GM21576 (cell line): ENCODE measurements at regions not wholly inside any gene's neighbourhood (a gene's known extent, or its start where the extent isn't known, plus 50 kb on each side); places are given as distances from the start of the nearest gene placed in this dataset.

Source experiments
- ATAC-seq: cut with Tn5 transposase; IDR thresholded peaks from one replicate; pipeline ENCODE4 v1.9.1; 2021; ENCODE audit warnings: mild to moderate bottlenecking, moderate library complexity; ENCODE audit not compliant: unreplicated experiment

DNA sequence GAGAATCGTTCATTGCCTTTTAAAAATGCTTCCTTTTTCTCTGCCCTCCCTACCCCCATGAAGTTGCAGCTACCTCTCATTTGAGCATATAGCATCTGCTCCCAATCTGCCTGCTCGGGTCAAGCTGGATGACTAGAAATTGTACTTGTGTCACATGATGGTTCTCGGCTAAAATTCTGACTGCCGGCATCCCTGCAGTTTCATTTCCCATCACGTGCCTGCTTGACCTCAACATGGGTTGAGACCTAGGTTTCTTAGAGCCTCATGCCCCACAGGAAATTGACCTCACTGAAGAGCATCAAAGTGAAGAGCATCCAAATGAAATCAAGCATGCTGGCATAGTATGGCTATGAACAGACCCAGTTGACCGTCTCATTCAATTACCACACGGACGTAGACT lies 581.6 kb upstream of the PSMD7 start:
- ATAC-seq = no peak

DNA sequence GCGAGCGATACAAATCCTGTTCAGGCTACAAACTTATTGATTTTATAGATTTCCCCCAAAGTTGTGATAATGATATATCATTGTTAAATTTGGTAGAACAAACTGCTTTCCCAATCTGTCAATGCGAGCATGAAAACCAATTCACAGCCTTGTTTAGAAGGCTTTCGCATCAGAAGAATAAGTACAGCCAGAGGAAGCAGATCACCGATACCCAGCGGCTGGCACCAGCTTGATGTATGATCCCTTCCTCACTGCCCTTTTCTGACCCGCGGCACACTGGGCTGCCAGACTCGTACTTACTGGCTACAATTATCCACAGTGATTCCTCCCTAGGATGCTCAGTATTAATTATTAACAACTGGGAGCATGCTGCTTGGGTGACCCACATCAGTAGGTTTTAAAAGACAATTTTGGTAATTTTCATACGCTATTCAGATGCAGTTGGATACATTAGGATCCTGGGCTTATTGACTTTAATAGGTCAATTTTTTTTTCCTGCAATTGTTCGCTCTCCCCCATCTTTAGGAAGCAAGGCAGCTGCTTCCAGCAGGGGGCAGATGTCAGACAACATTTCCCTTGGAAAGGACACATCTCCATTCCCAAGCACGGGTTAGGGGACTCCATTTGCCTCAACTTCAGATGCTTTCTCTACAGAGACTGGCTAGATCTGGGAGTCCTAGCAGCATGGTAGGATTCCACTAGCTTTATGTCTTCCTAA lies 582.7 kb upstream of the PSMD7 start:
- no peak for ATAC-seq

DNA sequence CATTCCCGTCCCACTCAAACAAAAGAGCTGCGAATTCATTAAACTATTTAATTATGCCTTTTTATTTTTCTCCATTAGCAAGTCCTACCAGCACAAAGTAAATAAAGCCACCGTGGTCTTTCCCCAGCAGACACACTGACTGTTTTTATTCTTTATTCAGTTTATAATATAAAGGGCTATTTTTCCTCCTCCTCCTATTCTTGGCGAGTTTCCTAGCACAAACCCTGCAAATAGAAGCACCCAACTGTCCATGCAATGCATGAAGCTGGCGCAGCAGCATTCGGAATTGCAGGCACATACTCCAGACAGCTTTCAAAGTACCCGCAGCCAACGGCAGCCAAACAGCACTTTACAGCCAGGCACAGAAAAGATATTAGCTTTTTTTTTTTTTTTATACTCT lies 583.4 kb upstream of the PSMD7 start:
- no peak for ATAC-seq

DNA sequence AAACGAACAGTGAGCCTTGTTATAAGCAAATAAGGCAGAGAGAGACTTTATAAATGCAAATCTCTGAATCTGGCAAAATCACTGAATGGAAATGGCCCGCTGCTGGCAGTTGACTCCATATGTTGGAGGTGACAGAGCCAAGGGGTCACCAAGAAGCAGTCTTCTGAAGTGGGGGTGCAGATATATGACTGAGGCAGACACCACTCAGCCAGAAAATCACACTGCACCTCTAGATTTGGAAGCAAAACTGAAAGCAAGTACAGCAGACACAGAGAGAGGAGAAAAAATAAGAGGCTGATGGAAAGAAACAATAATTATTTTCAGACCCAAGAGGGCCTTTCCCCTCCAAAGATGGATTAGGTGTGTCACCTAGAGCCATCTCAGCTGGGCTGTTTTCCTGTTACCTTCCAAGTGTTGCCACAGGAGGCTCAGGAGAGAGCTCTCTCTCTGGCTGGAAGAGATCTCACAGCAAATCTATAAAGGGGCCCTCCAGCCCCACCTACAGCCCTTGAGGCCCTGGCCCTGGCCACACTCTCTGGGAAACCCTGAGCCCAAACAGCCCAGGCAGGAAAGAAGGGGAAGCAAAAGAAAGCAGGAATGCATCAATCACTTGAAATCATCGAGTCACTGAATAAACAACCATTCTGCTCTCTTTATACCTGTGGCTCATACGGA lies 585.1 kb upstream of the PSMD7 start:
- no peak for ATAC-seq

DNA sequence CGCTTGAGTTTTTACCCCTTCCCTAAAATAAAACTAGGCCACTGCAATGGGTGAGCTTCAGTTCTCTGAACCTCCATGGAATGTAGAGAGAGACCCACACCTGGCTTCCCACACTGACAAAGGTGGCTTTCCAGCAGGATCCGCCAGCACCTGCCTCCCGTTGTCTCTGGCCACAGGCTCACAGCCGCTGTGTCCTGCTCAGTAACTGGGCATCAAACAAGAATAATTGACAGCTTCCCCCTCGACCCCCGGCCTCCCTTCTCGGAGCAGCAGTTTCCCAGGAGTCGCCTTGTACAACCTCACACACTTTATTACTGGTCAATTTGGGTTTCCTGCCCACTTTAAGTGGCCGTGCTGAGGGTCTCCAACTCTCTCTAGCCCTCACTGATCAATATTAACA lies 586.1 kb upstream of the PSMD7 start:
- ATAC-seq = no peak

DNA sequence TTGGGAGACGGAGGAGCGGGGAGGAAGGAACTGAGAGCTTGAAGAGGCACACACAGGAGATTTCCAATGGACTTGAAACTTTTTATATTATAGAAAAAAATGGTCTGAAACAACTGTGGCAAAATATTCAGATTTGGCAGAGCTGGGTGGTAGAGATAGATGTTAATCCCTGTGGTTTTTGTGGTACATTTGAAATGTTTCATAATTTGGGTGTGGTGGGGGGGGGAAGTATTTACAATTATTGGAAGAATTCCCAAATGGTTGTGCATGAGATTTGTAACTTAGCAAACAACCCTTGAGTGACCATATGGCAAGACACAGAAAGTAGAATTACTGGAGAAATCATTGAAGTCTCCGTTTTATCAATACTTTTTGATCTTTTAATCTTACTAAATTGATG lies 588.8 kb upstream of the PSMD7 start:
- ATAC-seq = no peak

DNA sequence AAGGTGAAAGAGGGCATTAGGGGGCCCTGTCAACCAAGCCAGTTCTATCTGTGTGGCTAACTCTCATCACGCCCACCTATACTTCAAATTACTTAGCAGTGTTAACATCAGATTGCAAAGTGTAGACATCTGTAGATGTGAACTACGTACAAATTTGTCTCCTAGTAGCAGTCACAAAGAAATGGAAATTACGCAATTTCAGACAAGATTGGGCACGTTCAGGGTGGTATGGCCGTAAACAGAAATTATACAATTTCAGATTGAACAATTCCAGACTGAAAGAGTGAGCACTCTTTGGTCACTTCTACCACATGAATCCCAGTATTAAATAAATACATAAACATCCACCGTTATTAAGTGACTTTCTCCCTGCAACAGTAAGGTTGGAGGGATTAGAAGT lies 592.7 kb upstream of the PSMD7 start:
- no peak for ATAC-seq

DNA sequence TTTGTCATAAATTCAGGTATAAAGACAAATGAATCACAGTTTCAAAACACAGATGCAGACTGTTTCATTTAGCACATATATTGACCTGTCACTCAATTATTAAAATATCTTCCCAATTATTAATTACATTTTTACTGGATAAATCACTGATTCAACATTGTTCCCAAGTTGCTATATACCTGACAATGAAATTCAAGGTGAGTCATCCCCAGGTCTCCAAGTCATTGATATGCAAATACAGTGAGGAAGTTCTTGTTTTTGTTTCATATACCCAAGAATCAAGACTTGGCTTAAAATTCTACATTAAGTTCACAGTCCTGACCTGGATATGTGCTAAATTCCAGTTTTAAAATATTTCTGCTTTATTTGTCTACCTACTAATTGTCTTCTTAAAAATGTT lies 599.3 kb upstream of the PSMD7 start:
- no peak for ATAC-seq

DNA sequence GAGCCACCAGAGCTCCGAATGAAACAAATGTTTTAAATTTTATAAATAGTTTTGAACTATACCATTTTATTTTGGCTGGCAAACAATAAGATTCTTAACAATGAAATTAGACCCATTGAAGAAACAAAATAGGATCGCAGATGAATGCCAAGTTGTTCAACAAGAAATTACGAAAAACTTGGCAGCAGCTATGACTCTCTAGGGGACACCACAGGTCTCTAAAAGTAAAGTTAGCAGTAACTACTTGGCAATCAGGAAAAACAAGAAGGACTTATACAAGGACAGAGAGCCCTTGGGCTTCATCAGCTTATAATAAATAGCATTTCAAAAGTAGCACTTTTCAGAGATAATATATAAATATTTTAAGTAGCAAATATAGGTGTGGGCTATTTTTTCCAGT lies 603.8 kb upstream of the PSMD7 start:
- no peak for ATAC-seq

DNA sequence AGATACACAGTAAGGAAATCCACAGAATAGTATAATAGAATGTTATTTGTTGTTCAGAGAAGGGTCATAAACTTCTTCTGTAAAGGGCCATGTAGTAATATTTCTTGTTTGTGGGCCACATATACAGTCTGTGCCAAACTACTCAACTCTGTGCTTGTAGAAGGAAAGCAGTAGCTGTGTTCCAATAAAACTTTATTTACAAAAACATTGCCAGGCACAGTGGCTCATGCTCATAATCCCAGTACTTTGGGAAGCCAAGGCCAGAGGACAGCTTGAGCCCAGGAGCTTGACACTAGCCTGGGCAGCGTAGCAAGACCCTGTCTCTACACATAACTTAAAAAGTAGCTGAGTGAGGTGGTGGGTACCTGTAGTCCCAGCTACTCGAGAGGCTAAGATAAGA lies 612.8 kb upstream of the PSMD7 start:
- ATAC-seq = no peak

DNA sequence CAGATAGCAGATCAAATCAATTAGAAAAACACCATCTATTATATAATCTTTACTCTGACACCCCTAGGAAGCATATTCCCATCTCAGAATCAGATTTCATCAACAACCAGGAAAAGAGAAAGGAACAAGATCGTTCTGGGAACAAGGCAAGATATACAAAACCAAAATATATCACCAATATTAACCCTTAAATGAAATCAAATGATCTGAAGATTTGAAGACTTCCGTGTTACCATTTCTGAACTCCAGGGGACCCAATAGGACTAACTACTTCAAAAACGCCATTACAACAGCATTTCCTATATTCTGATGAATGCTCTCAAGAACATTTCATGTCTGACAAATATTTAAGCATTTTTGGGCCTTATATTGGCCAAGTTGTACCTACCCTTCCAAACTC lies 624.2 kb upstream of the ZFHX3 start:
- ATAC-seq = no peak

DNA sequence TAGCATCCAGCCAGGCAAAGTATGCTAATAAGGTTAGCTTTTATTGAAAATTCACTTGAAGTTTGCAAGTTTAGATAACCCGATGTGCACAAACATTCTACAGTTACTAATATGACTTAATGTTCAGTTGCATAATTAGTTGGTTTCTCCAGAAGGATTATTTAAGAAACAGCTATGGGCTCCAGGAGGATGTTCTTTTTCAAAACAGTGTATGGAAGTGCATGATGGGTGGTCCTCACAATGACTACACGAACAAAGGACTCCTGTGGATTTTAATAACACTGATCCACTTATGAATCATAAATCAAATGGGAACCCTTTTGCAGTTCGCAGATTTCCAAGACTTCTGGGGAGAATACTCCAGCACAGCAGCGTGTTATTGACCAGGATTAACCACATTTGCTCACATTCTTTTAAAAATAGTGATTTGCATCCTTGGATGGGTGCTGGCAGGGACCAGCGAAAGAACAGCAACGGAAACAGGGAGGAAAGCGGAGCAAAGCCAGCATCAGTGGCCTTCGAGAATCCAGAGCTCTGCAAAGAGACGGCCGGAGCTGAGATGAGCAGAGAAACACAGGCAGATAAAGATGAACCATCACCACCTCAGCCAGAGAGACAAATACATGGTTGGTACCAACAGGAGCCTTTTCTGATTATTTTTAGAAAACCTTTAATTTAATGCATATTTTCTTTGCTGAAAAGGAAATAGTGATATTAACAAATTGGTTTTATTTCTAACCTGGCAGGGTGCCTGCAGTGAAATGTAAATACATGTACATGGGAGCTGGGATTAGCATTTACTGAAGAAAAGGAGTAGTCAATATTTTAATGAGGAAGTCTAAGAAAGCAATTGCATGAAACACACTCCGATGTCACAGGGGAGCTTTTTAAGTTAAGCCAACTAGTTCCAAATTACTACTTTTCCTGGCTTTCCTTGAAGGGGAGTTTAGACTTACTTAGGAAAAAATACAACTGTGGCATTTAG lies 623.2 kb upstream of the ZFHX3 start:
- no peak for ATAC-seq

DNA sequence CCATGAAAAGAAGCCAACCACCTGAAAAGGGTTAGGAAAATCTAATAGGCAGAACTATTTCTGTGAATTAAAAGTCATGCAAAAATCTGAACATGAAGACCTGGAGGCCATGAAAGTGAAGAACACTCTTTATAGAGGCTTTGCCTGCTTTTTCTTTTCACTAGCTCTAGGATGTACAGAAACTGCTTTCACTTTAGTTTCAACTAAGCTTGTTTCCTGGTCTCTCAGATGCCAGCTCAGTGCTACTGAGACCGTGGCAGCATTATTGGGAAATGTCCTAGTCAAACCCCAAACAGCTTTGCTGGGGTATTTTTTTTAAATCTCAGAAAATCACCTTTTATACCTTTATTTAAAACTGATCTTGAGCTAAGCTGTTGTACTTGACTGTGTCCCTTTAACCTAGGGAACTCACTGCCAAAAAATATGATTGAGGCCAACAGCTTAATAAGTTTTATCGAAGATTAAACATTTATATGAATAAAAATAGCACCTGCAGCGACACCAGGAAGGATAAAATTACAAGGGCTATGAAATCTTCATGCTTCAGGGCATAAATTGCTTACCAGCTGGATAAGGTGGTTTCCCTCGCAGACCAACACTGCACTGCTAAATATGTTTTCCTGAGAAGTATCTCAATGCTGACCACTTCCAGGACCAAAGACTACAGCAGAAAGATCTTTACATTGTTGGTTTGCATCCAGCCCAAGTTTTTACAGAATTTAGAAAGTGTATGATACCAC lies 621.8 kb upstream of the ZFHX3 start:
- no peak for ATAC-seq

DNA sequence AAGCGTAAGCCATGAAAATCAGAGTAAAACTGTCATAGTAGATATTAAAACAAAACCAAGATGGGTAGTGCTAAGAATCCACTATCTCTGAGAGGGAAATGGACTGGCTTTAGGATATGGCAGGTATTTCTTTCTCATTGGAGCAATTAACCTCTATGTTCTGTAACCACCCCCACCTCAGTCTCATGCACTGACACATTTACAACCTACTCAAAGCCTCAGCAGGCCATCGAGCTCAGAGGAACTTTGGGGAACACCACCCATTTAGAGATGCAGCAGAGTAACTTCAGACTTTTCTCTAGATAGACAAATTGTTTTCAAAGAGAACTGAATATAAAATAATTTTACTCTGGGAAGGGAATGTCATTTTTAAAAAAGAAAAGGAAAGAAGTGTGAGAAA lies 615.8 kb upstream of the ZFHX3 start:
- ATAC-seq = no peak

DNA sequence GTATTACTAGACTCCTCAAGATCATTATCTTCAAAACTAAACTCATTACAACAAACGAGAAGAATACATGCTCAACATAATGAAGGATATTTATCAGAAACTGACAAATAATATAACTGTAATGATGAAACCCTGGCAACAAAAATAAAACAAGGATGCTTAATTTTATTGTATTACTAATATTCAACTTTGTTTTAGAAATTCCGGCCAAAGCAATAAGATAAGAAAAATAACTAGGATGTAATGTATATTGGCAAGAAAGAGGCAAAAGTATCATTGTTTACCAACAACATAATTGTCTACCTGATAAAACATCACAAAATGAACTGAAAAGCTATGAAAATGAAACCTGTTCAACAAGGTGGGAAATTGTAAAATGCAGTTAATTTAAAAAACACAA lies 588.3 kb upstream of the ZFHX3 start:
- no peak for ATAC-seq

DNA sequence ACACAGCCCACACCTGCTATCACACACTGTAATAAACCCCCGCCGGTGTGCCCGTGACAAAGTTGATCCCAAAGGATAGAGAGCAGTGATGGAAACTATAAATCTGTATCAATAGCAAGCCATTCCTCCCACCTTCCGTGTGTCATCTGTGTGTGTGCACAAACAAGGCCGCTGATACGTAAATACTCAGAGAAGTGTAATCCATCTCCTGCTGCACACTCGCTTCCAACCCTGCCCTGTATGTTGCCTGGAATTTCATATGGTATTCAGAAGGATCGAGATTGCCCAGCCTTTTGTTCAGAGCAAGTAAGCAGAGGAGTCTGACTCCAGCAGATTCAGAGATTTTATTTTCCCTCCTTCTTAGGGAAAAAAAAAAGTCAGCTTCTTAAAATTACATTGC lies 581.1 kb upstream of the ZFHX3 start:
- ATAC-seq = no peak

DNA sequence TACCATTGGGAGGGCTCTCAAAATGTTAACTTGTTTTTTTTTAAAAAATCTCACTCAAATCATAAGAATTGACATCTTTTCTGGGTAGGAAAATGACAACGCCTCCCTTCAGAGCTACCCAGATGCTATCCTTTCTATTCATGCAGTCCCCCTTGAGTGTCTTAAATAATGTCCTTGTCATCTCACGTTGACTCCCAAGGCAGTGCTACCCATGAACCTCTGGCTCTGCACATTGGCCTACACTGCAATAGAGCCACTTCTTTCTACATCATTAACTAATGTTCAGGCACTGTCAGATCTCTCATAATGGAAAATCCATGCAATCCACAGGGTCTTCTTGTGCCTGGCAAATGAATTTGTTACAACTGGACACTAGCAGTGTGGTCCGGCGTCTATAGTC lies 569.8 kb upstream of the ZFHX3 start:
- no peak for ATAC-seq

DNA sequence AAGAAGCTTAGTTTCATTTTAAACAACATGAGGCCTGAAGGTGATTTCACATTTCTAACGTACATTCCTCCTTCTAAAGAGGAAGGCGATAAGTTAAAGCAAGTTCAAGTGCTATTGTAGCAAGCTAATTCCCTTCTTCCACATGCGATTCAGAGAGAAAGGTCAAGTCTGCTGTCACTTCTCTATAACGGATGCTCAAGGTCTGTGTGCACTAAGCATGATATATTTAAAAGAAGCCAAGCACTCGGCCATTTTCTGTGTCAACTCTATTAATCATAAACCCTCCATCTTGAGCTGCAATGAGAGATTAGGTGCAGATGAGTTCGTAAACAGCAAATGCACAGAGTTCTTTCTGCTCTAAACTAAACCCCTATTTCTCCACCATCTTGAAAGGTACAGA lies 568.8 kb upstream of the ZFHX3 start:
- ATAC-seq = no peak

DNA sequence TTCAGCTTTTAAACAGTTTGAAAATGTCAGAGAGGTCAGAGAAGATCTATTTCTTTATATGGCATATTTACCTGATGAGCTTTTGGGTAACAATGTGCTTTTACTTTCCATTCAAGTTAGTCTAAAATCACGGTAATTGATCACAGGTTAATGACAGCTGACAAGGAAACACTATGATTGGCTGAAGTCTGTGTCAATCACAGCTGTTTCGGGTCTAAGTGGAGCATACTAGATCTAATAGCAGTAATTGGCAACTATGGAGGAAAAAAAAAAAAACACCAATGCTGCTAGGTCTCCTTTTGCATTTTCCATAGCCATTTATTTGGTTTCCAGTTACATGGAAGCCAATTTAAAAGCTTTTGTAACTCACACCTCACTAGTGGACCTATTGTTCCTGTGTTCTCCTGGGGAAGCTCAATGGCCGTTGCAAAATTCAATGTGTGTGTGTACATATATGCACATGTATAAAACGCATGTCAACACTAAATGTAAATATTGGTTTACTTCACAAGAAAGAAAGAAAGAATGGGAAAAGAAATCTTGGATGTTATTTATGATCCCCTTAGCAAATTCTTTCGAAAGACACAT lies 568.3 kb upstream of the ZFHX3 start:
- no peak for ATAC-seq

DNA sequence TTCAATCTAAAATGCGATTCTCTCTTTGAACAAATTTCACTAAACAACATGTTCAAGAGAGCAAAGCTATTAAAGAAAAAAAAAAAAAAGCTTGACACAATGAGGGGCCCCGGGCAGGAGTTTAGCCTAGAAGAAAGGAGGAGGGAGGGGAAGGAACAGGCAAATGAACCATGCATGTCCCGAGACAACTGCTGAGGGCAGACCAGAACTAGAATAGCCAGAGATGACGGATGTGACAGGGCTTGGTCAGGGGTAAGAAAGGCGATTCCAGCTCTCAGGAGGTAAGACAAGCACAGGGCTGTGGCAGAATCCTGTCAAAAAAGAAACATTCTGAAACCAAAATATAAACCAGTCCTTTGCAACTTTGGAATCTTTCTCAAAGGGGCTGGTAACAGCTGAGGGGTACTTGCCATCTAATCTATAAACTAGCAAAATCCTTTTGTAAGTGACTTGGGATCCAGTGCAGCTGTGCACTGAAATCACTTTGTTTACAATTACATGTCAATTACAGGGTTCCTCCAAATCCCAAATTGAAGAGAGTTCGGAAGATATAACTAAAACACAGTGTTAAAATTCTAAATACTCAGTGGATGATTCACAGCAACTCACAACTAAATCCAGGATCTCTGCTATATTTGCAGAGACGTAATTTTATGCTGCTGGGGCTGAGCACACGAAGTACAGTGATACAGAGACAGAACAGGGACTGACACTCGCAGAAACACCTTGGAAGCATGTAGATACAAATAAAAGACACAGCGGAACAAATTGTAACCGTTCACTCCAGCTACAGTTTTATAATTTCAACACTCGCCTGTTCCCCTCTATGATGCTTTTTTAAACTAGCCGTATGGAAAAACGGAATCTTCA lies 567.4 kb upstream of the ZFHX3 start:
- no peak for ATAC-seq
